GM12892 (cell line): ENCODE measurements at regions not wholly inside any gene's neighbourhood (a gene's known extent, or its start where the extent isn't known, plus 50 kb on each side); places are given as distances from the start of the nearest gene placed in this dataset.

Source experiments
- POLR2A ChIP-seq: IDR thresholded peaks from 2 replicates; pipeline ENCODE4 v1.6.1; 2011; ENCODE audit warnings: low read depth, low read length, control low read depth
- POLR2AphosphoS5 ChIP-seq: IDR thresholded peaks from 2 replicates; pipeline ENCODE4 v1.6.1; 2011; ENCODE audit warnings: low read depth, low read length, control low read depth
- TAF1 ChIP-seq: IDR thresholded peaks from 2 replicates; pipeline ENCODE4 v1.6.1; 2011; ENCODE audit warnings: low read depth, mild to moderate bottlenecking, control low read depth, low read length, borderline replicate concordance

DNA sequence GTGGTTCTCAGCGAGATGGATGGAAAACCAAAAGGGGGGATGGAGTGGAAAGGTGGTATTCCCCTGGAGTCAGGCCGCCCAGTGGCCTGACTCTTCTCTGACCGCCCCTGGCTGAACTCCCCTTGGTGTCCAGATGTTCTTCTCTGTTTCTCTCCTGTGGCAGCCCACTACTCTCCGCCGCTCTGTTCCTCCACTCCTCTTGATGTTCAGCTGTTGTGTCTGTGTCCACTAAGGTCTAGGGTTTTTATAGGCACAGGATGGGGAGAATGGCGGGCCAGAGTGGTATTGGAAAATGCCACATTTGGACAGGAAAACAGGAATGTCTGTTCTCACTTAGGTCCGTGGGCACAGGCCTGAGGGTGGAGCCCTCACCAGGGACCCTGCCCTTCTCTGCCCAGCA, 954.3 kb upstream of the MBL2 start:
- TF ChIP-seq POLR2A (no peak), POLR2AphosphoS5 (no peak), TAF1 (no peak)
